ENCODE measurements at regions not wholly inside any gene's neighbourhood (a gene's known extent, or its start where the extent isn't known, plus 50 kb on each side); places are given as distances from the start of the nearest gene placed in this dataset.
"Not testable (repeated sequence)": the region's sequence is repeated elsewhere in the genome, so short reads cannot be mapped to it uniquely, and the experiment has no call there.

- DNase-seq, result no peak
These were observed 781.8 kb upstream of the AUTS2 start for GRCh38 chr7:68816491-68816890.

GRCh38 chr7:68820321-68820720 lies 778.0 kb upstream of the AUTS2 start:
- no peak for DNase-seq

- no peak for DNase-seq
These were observed 776.4 kb upstream of the AUTS2 start for GRCh38 chr7:68821846-68822245.

- no peak for DNase-seq
These were observed 774.1 kb upstream of the AUTS2 start for GRCh38 chr7:68823996-68824780.

GRCh38 chr7:68828575-68828974 lies 769.7 kb upstream of the AUTS2 start:
- no peak for DNase-seq

GRCh38 chr7:68833422-68833821 lies 764.9 kb upstream of the AUTS2 start:
- DNase-seq, result no peak

- DNase-seq, result no peak
These were observed 759.3 kb upstream of the AUTS2 start for GRCh38 chr7:68839014-68839413.

- no peak for DNase-seq
These were observed 757.3 kb upstream of the AUTS2 start for GRCh38 chr7:68840991-68841390.

- DNase-seq, result not testable (repeated sequence)
These were observed 754.3 kb upstream of the AUTS2 start for GRCh38 chr7:68843985-68844384.

GRCh38 chr7:68846811-68847325 lies 751.4 kb upstream of the AUTS2 start:
- DNase-seq, result no peak

- no peak for DNase-seq
These were observed 745.0 kb upstream of the AUTS2 start for GRCh38 chr7:68853254-68853653.

GRCh38 chr7:68857571-68857970 lies 740.7 kb upstream of the AUTS2 start:
- no peak for DNase-seq

- no peak for DNase-seq
These were observed 739.8 kb upstream of the AUTS2 start for GRCh38 chr7:68858497-68858896.

GRCh38 chr7:68861171-68861570 lies 737.1 kb upstream of the AUTS2 start:
- no peak for DNase-seq

GRCh38 chr7:68862261-68862660 lies 736.0 kb upstream of the AUTS2 start:
- DNase-seq, result no peak

GRCh38 chr7:68862736-68863135 lies 735.5 kb upstream of the AUTS2 start:
- no peak for DNase-seq

GRCh38 chr7:68865351-68866199 lies 732.7 kb upstream of the AUTS2 start:
- DNase-seq, result no peak

- DNase-seq, result no peak
These were observed 732.1 kb upstream of the AUTS2 start for GRCh38 chr7:68866200-68866570.

- not testable (repeated sequence) for DNase-seq
These were observed 731.6 kb upstream of the AUTS2 start for GRCh38 chr7:68866721-68867120.

- no peak for DNase-seq
These were observed 729.3 kb upstream of the AUTS2 start for GRCh38 chr7:68868978-68869377.

- DNase-seq, result no peak
These were observed 724.7 kb upstream of the AUTS2 start for GRCh38 chr7:68873616-68874015.

GRCh38 chr7:68875857-68876256 lies 722.4 kb upstream of the AUTS2 start:
- no peak for DNase-seq

- DNase-seq, result not testable (repeated sequence)
These were observed 711.2 kb upstream of the AUTS2 start for GRCh38 chr7:68887116-68887515.

GRCh38 chr7:68888971-68889385 lies 709.3 kb upstream of the AUTS2 start:
- DNase-seq, result no peak

All from SHP77 (cell line).